Activated B cell treated with CpG ODN at 0.5 μM for 24 hours (primary cell): ENCODE measurements at regions not wholly inside any gene's neighbourhood (a gene's known extent, or its start where the extent isn't known, plus 50 kb on each side); places are given as distances from the start of the nearest gene placed in this dataset.

Experiments used
- ATAC-seq: fragments of 200-7000 bp; cut with Tn5 transposase; one replicate; pipeline ENCODE4 v1.10.0; 2021; ENCODE audit warnings: low read depth, mild to moderate bottlenecking, moderate library complexity
- CTCF ChIA-PET: fragments of 350-600 bp; sonication (Branson Sonifier 250); formaldehyde crosslinking; loops from one replicate; lab custom pipeline; 2021; ENCODE audit warnings: antibody characterized with exemption; lab: Charles Lee
- POLR2A ChIA-PET: fragments of 350-600 bp; sonication (Branson Sonifier 250); formaldehyde crosslinking; loops from one replicate; lab custom pipeline; 2021; ENCODE audit warnings: antibody characterized with exemption; lab: Charles Lee
- DNase-seq: peaks from one replicate; pipeline ENCODE4 v3.0.0; 2022
- H3K27ac Mint-ChIP-seq: one replicate; pipeline ENCODE4 v1.8.0; 2020; ENCODE audit warnings: mixed read lengths
- H3K27me3 Mint-ChIP-seq: one replicate; pipeline ENCODE4 v1.8.0; 2021; ENCODE audit warnings: mixed read lengths
- H3K36me3 Mint-ChIP-seq: one replicate; pipeline ENCODE4 v1.8.0; 2021; ENCODE audit warnings: low read depth, mixed read lengths
- H3K4me1 Mint-ChIP-seq: one replicate; pipeline ENCODE4 v1.8.0; 2021; ENCODE audit warnings: mixed read lengths
- H3K4me3 Mint-ChIP-seq: one replicate; pipeline ENCODE4 v1.8.0; 2020; ENCODE audit warnings: mild to moderate bottlenecking, mixed read lengths
- H3K9me3 Mint-ChIP-seq: one replicate; pipeline ENCODE4 v1.8.0; 2020; ENCODE audit warnings: mixed read lengths
- intact Hi-C: fragments of 100-400 bp; cut with micrococcal nuclease; formaldehyde crosslinking; loops from one replicate; pipeline ENCODE4 v1.15.1; 2024
- TF ChIP-seq, protein P1 (sequence below): fragments of 200-600 bp; IDR thresholded peaks from one replicate; pipeline ENCODE4 v1.8.0; 2022; ENCODE audit warnings: antibody characterized with exemption, mild to moderate bottlenecking

DNA sequence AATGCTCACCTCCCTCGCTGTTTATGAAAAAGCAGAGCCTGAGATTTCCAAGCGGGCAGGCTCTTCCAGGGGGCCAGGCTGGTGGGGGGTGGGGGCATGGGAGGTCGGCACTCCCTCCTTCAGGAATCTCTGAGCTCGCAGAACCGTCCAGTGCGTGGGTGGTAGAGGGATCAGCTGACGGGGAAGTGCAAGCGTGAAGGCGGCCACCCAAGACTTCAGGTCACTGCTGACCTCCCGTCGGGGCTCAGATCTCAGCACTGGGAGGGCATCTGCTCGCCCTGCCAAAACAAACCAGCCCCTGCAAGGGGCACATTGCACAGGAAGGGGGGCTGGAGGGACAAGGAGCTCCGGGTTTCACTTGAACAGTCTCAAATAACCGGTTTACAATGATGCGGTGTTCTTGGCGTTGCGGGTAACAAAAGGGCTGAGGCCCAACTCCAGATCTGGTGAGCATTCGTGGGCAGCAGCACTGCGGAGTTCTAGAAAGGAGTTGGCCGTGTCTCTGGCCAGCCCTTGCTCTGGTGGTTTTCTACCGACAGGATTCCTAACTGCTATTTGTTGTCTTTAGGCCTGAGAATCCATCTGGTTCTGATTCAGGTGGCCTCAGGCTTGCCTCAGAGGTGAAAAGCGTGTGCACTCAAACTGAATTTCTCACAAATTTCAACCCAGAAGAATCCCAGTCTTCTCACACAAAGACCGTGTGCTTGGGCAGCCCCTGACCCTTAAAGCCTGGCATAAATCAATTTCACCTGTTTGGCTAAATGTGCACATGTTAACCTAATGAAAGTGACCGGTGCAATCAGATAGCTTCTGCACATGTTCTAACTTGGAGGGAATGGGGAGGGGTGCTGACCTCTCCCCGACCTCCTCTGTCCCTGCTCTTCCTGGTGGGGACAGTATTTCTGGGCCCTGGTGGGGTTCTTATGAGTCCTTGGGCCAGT, 191.6 kb downstream of the MYLK4 start:
- peaks cover 17% of the 10 kb centered on the region for H3K27me3 Mint-ChIP-seq
- POLR2A ChIA-PET = no interaction called here

DNA sequence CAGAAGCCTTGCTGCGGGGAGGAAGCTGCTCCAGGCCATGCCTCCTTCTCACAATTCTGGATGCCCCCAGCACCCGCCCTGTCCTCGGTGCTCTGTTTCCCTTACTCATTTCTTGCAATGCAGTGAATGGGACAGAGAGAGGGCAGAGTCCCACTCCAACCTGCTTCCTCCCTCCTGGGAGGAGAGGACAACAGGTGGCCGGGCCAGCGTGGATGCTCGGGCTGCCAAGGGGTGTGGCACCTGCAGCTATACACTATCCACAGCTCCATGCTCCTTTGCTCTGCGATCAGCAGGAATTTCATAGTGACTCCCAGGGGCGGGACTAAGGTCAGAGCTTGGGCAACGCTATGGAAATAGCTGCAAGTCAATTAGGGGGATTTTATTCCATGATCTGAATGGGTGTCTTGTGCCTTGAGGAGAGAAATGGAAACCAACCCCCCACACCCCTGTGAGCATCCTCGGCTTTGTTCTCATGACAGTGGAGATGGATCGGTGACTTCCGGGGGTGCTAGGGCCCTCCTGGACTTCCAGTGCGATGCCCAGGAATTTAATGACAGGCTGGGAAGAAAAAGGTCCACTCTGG, 192.5 kb downstream of the MYLK4 start:
- Mint-ChIP-seq H3K4me3 (no peak overlapping the region), H3K4me1 (no peaks in the 10 kb centered on the region), H3K9me3 (no peaks in the 10 kb centered on the region), H3K27ac (no peak overlapping the region), H3K27me3 (peaks cover 19% of the 10 kb centered on the region), H3K36me3 (no peaks in the 10 kb centered on the region)
- ChIA-PET POLR2A (no interaction called here), CTCF (no interaction called here)
- ATAC-seq (no peak), DNase-seq (no peak)
- intact Hi-C loops = no loop called here
- TF ChIP-seq, protein P1, sequence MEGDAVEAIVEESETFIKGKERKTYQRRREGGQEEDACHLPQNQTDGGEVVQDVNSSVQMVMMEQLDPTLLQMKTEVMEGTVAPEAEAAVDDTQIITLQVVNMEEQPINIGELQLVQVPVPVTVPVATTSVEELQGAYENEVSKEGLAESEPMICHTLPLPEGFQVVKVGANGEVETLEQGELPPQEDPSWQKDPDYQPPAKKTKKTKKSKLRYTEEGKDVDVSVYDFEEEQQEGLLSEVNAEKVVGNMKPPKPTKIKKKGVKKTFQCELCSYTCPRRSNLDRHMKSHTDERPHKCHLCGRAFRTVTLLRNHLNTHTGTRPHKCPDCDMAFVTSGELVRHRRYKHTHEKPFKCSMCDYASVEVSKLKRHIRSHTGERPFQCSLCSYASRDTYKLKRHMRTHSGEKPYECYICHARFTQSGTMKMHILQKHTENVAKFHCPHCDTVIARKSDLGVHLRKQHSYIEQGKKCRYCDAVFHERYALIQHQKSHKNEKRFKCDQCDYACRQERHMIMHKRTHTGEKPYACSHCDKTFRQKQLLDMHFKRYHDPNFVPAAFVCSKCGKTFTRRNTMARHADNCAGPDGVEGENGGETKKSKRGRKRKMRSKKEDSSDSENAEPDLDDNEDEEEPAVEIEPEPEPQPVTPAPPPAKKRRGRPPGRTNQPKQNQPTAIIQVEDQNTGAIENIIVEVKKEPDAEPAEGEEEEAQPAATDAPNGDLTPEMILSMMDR = no peak

More for the DNA sequence above, 191.6 kb downstream of the MYLK4 start:
- H3K9me3 Mint-ChIP-seq = no peaks in the 10 kb centered on the region
- no peak overlapping the region for H3K27ac Mint-ChIP-seq
- no peaks in the 10 kb centered on the region for H3K36me3 Mint-ChIP-seq
- intact Hi-C loops = no loop called here
- ATAC-seq = no peak
- H3K4me3 Mint-ChIP-seq = no peak overlapping the region
- TF ChIP-seq, protein P1 = no peak
- no peak for DNase-seq
- CTCF ChIA-PET = no interaction called here
- peaks cover 3% of the 10 kb centered on the region for H3K4me1 Mint-ChIP-seq

DNA sequence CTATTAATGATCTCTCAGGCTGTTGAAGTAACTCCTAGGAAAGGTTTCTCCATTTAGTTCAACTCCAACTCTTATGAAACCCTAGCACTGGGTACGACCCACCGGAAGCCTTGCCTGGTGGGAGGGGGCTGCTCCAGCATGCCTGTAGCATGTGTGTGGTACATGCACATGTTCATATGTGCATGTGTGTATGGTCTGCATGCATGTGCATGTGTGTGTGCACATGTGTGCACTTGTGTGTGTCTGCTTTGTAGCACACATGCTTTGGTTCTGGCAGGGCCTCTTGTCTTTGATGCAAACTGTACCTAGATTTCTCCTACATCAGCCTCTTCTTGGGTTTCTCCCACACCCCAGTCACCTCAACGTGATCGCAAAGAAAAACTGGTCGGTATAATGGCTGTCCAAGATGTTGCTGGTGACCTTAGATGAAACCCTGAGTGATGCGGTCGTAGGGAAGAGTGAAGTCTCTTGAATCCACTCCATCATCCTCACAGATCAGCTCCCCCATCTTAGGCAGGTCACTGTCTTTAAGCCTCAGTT, 193.5 kb downstream of the MYLK4 start:
- Mint-ChIP-seq H3K4me3 (no peak overlapping the region), H3K27me3 (peaks cover 20% of the 10 kb centered on the region), H3K36me3 (no peaks in the 10 kb centered on the region), H3K27ac (no peak overlapping the region), H3K4me1 (no peaks in the 10 kb centered on the region), H3K9me3 (no peaks in the 10 kb centered on the region)
- ATAC-seq (no peak), DNase-seq (no peak)
- intact Hi-C loops = no loop called here
- TF ChIP-seq, protein P1 = no peak
- ChIA-PET POLR2A (no interaction called here), CTCF (no interaction called here)

DNA sequence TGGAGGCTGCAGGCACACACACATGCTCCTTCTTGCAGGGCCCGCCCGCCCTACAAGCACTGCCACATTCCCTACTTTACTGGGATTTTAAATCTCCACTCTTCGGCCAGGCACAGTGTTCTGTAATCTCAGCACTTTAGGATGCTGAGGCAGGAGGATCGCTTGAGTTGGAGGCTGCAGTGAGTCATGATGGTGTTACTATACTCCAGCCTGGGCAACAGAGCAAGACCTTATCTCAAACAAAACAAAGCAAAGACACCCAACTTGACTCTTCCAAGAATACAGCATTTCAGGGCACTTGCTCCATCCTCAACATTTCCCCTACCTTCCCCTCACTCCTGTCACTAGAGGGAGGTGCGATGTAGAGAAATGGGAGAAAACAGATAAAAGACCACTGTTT, 194.0 kb downstream of the MYLK4 start:
- ATAC-seq (no peak), DNase-seq (no peak)
- Mint-ChIP-seq H3K4me1 (no peaks in the 10 kb centered on the region), H3K9me3 (no peaks in the 10 kb centered on the region), H3K36me3 (no peaks in the 10 kb centered on the region), H3K27ac (no peak overlapping the region), H3K27me3 (peaks cover 20% of the 10 kb centered on the region), H3K4me3 (no peak overlapping the region)
- ChIA-PET CTCF (no interaction called here), POLR2A (no interaction called here)
- intact Hi-C loops = no loop called here
- TF ChIP-seq, protein P1 = no peak

DNA sequence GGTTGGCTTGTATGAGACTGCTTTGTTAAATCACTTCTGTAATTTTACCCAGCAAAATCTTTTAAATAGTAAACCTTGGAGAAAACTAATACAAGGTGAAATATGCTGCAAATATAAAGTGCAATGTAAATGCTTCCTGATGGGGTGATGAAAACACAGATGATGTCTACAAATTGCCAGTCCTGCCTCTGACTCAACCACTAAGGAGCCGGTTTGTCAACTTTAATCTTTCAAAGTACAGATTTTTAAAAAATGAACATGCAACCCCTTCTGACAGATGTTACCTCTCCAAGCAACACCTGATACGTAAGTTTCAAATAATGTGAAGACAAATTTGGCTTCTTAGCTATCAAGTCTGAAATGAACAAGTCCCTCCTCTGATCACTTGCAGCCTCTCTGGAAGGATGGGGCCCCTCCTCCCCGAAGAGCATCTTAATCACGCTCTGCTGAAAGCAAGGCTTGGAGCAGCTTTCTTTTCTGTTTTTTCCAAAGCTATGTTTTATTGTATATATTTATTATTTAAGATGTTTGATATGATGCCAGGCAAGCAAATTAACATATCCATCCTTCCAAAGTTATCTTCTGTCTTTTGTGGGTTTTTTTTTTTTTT, 196.0 kb downstream of the MYLK4 start:
- TF ChIP-seq, protein P1 = no peak
- no peak overlapping the region for H3K4me3 Mint-ChIP-seq
- H3K27me3 Mint-ChIP-seq = peaks cover 14% of the 10 kb centered on the region
- POLR2A ChIA-PET = no interaction called here
- intact Hi-C loops = no loop called here
- no peaks in the 10 kb centered on the region for H3K9me3 Mint-ChIP-seq
- CTCF ChIA-PET = no interaction called here
- ATAC-seq (no peak), DNase-seq (no peak)
- no peaks in the 10 kb centered on the region for H3K4me1 Mint-ChIP-seq
- H3K27ac Mint-ChIP-seq = no peak overlapping the region
- no peaks in the 10 kb centered on the region for H3K36me3 Mint-ChIP-seq
